Kidney glomerular epithelial cell (primary cell): ENCODE measurements at regions not wholly inside any gene's neighbourhood (a gene's known extent, or its start where the extent isn't known, plus 50 kb on each side); places are given as distances from the start of the nearest gene placed in this dataset.
"Not testable (repeated sequence)": the region's sequence is repeated elsewhere in the genome, so short reads cannot be mapped to it uniquely, and the experiment has no call there.

Experiments used
- DNase-seq: peaks from one replicate; lab custom pipeline; 2025; lab: John Stamatoyannopoulos, UW

DNA sequence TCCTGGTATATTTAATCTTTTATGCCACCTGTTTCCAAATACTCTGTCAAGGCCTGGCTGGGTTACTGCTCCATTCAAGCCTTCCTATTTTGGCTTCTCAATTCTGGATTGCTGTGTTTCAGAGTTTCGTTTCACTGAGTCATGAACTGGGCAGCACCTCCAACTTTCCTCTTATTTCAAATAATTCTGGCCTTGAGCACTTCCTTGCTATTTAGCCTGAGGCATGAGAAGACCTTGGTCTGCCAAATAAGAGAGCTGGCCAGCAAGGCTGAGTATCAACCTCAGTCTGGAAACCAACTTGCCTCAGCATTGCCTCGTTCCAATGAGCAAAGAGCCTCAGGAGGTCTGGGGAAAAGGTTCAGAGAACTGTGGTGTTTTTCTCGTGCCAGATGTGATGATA lies 66.6 kb downstream of the TNFAIP3 start:
- DNase-seq = no peak

DNA sequence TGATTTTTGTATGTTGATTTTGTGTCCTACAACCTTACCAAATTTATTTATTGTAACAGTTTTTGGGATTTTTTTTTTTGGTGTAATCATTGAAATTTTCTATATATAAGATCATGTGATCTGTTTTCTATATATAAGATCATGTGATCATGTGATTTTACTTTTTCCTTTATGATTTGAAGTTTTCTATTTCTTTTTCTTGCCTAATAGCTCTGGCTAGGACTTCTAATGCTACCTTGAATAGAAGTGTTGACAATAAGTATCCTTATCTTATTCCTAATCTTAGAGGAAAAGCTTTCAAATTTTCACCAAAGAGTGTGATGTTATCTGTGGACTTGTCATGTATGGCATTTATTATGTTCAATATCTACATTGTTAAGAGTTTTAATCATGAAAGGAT lies 69.7 kb downstream of the TNFAIP3 start:
- DNase-seq = no peak

DNA sequence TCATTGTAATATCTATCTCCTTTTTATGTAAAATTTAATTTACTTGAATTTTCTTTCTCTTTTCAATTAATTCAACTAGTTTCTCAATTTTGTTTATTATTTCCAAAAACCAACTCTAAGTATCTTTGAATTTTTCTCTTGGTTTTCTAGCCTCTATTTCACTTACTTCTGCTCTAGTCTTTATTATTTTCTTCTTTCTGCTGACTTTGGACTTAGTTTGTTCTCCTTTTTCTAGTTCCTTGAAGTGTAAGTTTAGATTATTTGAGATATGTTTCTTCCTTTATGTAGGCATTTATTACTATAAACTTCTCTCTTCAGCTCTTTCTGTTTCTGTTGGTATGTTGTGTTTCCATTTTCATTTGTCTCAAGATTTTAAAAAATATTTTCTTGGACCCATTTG lies 70.8 kb downstream of the TNFAIP3 start:
- DNase-seq = no peak

DNA sequence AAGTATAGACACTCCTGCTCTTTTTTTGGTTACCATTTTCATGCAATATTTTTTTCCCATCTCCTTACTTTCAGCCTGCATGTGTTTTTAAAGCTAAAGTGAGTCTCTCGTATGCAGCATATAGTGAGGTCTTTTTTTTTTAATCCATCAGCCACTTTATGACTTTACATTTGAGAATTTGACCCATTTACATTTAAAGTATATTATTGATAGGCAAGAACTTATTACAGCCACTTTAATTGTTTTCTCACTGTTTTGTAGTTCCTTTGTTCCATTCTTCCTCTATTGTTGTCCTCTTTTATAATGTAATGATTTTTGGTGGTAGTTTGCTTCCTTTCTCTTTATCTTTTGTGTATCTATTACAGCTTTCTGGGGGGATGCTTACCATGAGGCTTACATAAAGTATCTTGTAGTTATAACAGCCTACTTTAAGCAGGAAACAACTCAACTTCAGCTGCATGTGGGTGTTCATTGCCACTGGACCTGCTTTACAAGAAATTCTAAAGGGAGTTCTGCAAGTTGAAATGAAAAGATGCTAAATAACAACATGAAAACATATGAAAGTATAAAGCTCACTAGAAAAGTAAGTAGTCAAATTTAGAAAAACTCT lies 71.8 kb downstream of the TNFAIP3 start:
- DNase-seq = no peak

DNA sequence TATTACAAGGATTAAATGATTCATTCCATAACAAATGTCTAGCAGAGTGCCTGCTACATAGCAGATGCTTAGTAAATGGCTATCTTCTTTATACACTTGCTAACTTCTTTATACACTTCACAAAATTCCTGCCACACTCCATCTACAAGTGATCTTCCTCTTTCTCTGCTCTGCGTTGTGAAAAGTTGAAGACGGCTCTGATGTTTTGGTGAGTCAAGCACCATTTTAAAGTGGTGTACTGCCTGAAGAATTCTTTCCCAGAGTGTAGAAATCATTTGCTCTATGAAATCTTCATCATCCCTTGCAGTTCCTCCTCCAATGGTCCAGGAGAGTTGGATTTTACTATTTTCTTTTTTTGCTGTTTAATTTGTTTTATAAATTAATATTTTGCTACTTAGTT lies 74.9 kb downstream of the TNFAIP3 start:
- no peak for DNase-seq

DNA sequence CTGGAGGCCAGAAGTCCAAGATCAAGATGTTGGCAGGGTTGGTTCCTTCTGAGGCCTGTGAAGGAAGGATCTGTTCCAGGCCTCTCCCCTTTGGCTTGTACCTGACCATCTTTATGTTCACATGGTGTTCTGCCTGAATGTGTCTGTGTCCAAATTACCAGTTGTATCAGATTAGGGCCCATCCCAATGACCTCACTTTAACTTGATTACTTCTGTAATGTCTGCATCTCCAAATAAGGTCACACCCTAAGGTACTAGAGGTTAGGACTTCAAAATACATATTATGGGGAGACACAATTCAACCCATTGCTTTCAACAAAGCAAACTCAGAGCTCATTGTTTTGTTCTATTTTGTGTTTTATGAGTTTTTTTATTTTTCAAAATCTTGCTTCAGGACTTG lies 75.7 kb downstream of the TNFAIP3 start:
- no peak for DNase-seq

DNA sequence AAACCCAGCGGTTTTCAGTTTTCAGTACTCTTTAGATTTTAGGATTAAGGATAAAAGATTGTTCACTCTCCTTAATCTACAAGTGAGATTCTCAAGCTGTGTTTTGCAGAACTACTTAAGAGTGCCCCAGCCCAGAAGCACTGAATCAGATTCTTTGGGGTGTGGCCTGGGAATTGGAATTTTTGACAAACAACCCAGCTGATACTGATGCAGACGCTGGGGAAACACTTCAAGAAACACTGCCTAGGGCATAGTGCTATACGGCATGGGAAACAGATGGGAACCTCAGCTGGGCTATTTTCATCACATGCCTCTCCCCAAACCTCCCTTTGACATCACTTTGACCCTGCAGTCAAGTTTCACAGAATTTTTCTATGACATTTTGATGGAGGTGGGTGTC lies 77.3 kb downstream of the TNFAIP3 start:
- DNase-seq = not testable (repeated sequence)

DNA sequence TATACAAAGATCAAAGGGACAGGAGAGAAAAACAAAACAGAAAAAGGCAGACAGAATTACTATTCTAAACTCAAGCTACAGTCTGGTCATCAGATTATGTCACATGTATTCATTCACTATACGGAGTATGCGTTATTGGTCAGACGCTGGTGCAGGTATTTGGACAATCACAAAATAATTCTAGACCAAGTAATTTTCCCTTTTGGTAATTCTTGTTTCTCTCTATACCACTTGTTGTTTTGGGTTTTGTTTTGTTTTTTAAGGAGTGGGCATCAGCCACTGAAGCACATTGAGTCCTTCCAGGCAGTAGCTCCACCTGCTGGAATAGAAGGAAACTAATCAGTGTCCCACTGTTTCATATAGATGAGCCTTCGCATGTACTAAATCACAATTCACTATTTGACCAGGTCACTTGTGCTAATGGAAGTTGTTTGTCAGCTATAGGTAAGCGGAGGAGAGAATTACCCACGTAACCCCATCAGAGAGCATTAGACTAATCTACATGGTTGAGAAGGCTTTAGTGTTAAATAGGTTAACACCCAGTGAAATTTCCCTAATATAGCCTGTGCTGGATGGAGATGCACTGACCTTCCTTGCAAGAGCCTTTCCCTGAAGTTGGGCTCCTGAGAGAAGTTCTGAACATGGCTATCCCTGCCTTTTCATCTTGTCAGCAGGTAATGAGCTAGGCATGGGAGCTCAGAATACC lies 77.9 kb downstream of the TNFAIP3 start:
- DNase-seq = peak; percentile 39

DNA sequence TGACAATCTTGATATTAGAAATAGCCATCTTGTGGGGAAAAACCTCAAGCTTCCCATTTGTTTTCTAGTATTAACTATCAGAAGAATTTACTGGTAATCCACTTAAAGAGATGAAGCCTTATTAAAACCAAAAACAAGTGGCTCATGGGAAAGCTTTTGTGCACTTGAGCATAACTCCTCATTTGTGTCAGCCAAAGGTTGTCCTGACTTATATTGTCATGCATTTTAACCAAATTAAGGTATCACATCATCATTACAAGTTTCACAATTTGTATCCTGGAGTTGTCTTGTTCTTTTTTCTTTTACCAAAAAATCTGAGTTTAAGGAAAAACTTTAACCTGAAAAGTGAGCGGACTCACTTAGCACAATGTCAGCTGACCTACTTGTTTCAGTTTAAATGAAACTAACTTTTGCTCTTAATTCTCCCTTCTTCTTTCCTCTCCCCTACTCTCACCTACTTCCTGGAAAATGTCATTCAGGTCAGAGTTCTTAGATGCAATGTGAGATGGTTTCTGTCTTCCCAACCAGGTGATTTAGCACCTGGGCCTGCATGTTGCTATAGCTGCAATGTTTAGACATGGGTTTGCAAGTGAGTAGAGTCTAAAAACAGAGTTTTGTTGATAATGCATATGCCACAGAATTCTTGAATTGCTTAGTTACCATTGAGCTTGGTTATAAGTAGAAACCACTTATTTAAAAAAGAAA lies 82.8 kb downstream of the TNFAIP3 start:
- no peak for DNase-seq

DNA sequence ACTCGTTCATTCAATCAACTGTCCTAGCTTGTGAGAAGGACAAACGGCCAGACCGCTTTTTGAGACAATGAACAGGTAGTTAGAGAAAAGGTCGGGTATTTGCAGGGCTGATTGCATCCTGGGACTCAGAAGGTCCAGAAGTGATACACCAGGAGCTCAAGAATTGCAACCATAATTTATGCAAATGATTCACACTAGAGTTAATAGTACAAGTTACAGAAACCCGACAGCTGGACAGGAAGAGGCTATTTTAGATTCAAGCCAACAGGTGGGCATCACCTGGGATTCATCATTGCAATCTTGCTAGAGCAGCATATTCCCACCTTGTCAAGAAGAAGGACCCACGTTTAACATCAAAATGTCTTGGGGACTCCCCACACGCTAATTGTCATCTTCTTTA lies 83.5 kb downstream of the TNFAIP3 start:
- no peak for DNase-seq

DNA sequence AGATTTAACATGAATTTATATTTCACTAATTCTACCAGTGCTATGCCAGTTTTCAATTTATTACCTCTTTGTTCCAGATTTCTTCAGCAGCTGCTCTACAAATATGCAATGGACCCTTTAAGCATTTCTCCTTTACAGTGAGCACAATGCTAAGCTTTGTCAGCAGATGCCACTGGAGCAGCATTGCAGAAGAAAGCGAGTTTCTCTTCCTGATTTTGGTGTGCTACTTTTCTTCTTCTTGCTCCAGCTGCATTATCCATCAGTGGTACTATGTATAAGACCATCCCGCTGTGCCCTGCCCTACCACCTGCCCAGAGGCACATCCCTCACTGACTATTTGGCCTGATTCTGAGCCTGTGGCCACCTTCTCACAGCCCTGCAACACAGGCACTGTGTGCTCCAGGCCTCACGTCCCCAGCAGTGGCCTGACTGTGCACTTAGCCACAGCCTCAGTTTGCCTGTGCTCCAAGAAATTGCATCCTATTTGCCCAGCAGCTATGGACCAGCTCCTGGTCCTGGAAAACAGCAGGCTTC lies 84.1 kb downstream of the TNFAIP3 start:
- no peak for DNase-seq

DNA sequence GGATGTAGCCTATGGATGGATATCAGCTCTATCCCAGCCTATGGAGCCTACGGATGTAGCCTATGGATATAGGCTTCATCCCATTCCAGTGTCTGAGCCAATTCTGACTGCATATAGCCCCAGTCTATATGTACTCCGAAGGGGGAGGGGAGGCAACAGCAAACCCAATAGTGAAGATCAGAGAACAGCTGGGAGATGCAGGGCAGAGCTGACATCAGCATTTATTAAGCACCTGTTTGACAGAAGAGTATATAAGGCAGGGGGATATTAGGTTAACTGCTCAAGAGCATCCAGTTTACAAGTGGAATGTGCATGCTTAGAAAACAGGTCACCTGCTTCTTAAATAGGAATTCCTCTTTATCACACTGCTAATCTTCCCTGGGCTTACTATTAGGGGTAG lies 85.2 kb downstream of the TNFAIP3 start:
- DNase-seq = no peak

DNA sequence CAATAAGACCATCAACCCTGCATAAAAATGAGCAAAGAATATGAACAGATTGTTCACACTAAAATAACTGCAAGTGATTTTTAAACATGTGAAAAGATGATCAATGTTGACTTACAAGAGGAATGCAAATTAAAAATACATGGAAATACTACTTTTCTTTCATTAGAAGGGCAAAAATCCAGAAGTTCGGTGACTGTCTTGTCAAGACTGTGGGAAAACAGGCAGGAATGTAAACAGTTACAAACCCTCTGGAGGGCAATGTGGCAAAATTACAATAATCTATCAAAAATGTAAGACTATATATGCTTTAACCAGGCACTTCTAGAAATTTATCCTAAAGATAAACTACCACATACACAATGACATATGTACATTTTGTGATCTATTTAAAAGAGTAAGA lies 86.7 kb downstream of the TNFAIP3 start:
- DNase-seq = no peak

DNA sequence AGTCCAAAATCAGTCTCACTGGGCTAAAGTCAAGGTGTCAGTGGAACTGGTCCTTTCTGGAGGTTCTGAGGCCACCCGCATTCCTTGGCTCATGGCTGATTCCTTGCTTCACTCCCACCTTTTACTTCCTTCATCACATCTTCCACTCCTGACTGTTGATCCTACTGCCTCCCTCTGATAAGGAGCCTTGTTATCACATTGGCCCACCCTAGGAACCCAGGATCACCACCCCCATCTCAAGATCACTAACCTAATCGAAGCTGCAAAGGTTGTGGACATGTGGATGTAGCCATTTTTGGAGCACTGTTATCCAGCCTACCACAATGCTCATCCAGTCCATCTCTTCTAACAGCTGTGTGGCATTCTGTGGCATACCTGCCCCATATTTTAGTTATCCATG lies 87.2 kb downstream of the TNFAIP3 start:
- DNase-seq = no peak

DNA sequence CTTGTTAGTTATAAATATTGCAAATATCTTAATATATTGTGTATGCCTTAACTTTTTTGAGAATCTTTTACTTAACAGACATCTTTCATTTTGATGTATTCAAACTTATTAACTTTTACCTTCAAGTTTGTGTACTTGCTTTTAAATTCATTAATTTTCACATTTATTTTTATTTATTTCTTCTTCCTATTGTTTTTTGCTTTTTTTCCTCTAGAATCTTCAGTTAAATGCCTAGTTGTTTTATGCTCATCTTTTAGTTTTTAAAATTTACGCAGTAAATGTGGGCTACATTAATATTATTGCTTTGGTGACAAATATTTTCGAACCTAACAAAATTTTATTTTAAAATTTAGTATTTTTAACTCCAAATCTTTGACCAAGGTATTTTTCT lies 89.0 kb downstream of the TNFAIP3 start:
- DNase-seq = no peak

DNA sequence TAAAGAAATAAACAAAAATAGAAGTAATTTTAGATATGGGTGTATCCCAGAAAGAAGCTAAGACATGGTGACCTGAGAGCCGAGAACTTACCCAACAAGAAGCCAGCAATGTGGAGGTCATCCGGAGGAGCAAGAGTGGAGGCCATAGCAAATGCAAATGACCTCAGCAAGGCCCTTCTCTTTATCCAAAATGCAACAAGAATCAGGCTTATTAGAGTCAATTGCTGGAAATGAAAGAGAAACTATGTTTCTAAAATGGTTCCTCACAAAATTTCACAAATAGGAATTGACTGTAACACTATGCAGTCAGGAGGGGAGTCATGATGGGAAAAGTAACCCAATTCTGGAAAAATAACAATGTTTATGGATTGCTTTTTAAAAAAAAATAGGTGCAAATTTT lies 90.4 kb downstream of the TNFAIP3 start:
- DNase-seq = no peak

DNA sequence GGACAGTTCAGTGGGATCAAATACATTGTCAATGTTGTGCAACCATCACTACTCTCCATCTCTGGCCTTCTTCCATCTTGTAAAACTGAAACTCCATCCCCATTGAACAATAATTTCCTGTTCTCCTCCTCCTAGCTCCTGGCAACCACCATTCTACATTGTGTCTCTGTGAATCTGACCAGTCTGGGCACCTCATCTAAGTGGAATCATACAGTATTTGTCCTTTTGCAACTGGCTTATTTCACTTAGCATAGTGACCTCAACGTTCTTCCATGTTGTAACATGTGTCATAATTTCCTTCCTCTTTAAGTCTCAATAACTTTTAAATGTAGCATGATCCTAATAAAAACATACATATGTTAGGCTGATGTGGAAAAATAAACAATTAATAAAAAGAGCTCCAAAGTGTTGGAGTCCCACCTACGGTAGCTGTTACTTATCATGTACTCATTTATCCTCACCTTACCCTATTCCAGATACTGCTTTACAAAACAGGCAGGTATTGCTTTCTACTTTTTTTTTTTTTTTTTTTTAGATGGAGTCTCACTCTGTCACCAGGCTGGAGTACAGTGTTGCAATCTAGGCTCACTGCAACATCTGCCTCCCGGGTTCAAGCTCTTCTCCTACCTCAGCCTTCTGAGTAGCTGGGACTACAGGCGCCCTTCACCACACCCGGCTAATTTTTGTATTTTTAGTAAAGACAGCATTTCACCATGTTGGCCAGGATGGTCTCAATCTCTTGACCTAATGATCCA lies 91.9 kb downstream of the TNFAIP3 start:
- no peak for DNase-seq

DNA sequence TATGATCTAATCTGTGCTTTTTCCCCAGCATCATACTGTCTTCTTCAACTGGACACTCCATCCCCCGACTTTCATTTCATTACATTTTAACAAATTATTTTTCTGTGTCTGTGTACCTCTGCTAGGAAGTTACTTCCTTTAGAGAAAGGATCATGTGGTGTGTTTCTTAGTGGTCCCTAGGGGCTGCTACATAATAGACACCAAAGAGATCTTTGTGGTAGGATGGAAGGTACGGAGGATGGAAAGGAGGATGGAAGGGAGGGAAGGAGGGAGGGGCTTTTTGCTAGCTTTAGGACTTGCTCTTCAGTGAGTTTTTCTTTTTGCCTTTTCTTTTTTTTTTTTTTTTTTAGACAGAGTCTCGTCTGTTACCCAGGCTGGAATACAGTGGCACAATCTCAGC lies 95.7 kb downstream of the TNFAIP3 start:
- no peak for DNase-seq

DNA sequence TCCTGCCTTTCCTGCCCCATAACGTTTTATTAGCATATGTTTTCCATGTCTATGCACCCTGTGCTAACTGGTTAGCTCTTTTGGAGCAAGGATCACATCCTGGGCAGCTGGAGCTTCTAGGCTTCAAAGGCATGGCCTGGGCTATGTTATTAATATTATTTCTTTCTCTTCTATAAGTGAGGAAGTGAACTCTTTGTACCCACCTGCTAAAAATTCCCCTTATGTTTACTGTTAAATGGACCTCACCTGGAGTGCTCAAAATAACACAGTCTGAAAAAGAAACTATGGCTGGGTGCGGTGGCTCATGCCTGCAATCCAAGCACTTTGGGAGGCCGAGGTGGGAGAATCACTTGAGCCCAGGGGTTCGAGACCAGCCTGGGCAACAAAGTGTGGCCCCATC lies 97.8 kb downstream of the TNFAIP3 start:
- DNase-seq = no peak

DNA sequence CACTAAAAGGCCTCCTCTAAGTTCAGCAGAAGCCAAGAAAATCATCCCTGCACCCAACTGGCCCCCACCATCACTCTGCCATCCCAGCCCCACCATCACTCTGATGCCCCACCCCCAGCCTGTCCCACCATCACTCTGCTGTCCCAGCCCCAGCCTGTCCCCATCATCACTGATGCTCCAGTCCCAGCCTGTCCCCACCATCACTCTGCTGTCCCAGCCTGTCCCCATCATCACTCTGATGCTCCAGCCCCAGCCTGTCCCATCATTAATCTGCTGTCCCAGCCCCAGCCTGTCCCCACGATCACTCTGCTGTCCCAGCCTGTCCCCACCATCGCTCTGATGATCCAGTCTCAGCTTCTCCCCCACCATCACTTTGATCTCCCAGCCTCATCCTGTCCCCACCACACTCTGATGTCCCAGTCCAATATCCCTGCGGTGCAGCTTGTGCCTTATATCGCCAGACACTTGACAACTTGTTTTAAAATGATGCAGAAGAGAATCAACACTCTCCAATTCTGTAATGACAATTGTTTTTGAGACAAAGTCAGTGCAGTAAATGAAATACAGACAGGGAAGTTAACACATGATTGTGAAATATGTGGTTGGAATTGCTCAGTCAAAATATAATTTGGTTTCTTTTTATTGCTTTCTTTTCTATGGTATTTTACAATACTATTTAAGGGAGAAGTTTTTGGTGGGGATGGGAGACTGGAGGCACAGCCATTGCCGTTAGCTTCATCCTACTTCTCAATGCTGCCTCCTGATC lies 100.8 kb downstream of the TNFAIP3 start:
- no peak for DNase-seq

DNA sequence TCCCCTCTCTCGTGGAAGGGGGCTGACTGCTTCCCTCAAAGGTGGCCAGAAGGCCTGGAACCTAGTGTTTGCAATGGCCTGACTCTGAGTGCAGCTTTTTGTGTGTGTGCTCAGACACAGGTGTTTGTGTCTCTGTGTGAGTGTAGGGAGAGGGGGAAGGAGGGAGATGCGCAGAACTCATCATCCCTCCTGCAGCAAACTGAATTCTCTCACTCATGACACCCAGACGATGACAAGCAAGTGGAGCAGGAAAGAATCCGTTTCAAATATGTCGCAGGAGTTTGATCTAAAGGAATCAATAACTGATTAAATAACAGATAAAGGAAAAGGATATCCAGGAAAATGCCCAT lies 101.4 kb downstream of the TNFAIP3 start:
- no peak for DNase-seq

DNA sequence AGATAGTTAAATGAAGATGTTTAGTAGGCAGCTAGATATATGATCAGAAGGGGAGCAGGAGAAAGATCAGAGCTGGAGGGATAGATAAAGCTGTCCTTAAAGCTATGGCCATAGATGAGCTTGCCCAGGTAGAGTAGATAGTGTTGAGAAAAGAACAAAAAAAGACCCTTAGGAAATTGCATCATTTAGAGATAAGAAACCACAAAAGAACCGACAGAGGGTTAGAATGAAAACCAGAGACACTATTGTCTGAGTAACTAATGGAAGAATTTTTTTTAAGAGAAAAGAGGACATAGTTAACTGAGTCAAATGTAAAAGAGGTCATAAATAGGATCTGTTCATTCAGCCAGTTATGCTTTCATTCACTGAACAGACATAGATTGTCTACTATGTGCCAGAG lies 101.8 kb downstream of the TNFAIP3 start:
- peak; percentile 4 for DNase-seq
